Dendritic cell treated with granulocyte-macrophage colony-stimulating factor and Interleukin-4, amounts not matched to agents 40 ng/mL and 50 ng/mL, for 4 days (primary cell): ENCODE measurements at regions not wholly inside any gene's neighbourhood (a gene's known extent, or its start where the extent isn't known, plus 50 kb on each side); places are given as distances from the start of the nearest gene placed in this dataset.

Source experiments
- H3K27ac Mint-ChIP-seq: one replicate; pipeline ENCODE4 v1.8.0; 2022; ENCODE audit warnings: mild to moderate bottlenecking, mixed read lengths
- H3K27me3 Mint-ChIP-seq: one replicate; pipeline ENCODE4 v1.8.0; 2022; ENCODE audit warnings: mild to moderate bottlenecking, mixed read lengths
- H3K36me3 Mint-ChIP-seq: one replicate; pipeline ENCODE4 v1.8.0; 2022; ENCODE audit warnings: low read depth, mixed read lengths
- H3K4me1 Mint-ChIP-seq: one replicate; pipeline ENCODE4 v1.8.0; 2022; ENCODE audit warnings: low read depth, mixed read lengths
- H3K4me3 Mint-ChIP-seq: one replicate; pipeline ENCODE4 v1.8.0; 2022; ENCODE audit warnings: mild to moderate bottlenecking, moderate library complexity, mixed read lengths
- H3K9me3 Mint-ChIP-seq: one replicate; pipeline ENCODE4 v1.8.0; 2022; ENCODE audit warnings: mixed read lengths
- intact Hi-C: fragments of 100-400 bp; cut with micrococcal nuclease; formaldehyde crosslinking; loops from one replicate; pipeline ENCODE4 v1.15.0; 2022

DNA sequence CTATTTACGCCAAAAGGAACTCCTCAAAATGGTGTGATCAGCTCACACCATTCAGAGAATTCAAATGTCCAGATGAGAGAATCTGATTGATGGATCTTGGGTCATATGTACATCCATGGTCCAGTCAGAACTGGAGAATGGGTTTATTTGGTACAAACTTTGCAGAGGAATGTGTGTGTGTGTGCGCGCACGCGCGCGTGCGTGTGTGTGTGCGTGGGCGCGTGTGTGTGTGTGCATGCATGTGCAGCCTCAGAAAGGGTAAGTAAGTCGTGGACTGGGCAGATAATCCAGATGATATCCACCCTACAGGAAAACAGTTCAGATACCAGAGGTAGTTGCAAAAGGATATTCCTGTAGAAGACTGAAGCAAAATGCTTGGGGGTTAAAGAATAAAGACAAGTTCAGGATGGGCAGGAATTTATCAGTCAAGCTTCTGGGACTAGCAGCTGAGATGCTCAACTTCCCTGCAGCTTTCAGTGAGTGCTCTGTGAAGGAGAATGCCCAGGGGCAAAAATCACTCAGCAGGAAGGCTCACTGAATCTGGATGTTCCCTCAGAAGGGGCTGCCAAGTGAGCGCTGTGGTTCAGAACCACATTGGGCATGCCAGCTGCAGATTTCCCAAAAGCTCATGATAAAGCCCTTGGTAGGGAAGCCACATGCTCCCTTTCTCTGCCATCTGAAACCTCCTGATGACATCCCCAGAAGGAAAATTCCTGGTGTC is 440.5 kb upstream of the SGCD start:
- no peaks in the 10 kb centered on the region for H3K27me3 Mint-ChIP-seq
- intact Hi-C loops: no loop called here
- no peaks in the 10 kb centered on the region for H3K36me3 Mint-ChIP-seq
- no peak overlapping the region for H3K27ac Mint-ChIP-seq
- no peaks in the 10 kb centered on the region for H3K4me1 Mint-ChIP-seq
- no peak overlapping the region for H3K4me3 Mint-ChIP-seq
- H3K9me3 Mint-ChIP-seq: no peaks in the 10 kb centered on the region

DNA sequence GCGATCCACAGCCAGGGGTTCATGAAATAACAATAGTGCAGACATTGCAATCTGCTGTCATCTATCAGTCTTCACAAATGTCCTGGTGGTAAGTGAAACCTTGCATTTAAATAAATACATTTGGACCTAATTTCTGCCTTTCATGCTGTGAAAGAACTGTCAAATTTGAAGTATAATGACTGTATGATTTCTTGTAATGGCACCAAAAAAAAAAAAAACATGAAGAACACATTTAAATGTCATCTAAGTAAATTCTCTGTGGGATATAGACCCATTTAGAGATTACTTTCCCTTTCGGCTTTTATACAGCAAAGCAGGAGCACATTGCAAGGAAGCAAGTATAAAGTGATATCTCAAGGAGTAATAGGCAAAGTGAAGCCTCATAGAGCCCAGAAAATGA is 431.5 kb upstream of the SGCD start:
- Mint-ChIP-seq H3K4me1 (no peaks in the 10 kb centered on the region), H3K4me3 (no peak overlapping the region), H3K27ac (no peak overlapping the region), H3K27me3 (no peaks in the 10 kb centered on the region), H3K36me3 (no peaks in the 10 kb centered on the region), H3K9me3 (no peaks in the 10 kb centered on the region)
- intact Hi-C loops: no loop called here

DNA sequence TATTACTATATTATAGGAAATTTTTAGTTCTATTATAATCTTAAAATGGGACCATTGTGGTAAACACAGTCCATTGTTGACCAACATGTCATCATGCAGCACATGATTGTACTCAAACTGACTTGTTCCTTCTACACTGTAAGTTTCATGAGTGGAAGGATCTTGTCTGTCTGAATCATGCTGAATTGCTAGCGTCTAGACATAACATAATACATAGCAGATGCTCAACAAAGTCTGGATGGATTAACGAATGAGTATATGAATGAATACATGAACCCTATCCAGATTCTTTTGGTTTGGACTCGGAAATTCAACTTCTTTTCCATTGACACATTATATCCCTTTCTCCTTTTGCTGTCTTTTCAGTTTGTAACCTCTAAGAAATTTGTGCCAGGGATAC is 429.2 kb upstream of the SGCD start:
- H3K36me3 Mint-ChIP-seq: no peaks in the 10 kb centered on the region
- intact Hi-C loops: no loop called here
- H3K9me3 Mint-ChIP-seq: no peaks in the 10 kb centered on the region
- no peak overlapping the region for H3K4me3 Mint-ChIP-seq
- H3K27me3 Mint-ChIP-seq: no peaks in the 10 kb centered on the region
- H3K27ac Mint-ChIP-seq: no peak overlapping the region
- no peaks in the 10 kb centered on the region for H3K4me1 Mint-ChIP-seq

GRCh38 chr5:155898284-155898683 is 428.7 kb upstream of the SGCD start:
- no peak overlapping the region for H3K4me3 Mint-ChIP-seq
- intact Hi-C loops: no loop called here

GRCh38 chr5:155903791-155904190 is 423.2 kb upstream of the SGCD start:
- H3K4me3 Mint-ChIP-seq: no peak overlapping the region
- no peaks in the 10 kb centered on the region for H3K9me3 Mint-ChIP-seq
- H3K27me3 Mint-ChIP-seq: no peaks in the 10 kb centered on the region
- intact Hi-C loops: no loop called here
- no peaks in the 10 kb centered on the region for H3K4me1 Mint-ChIP-seq
- no peak overlapping the region for H3K27ac Mint-ChIP-seq
- H3K36me3 Mint-ChIP-seq: no peaks in the 10 kb centered on the region

More at GRCh38 chr5:155898284-155898683, 428.7 kb upstream of the SGCD start:
- no peaks in the 10 kb centered on the region for H3K4me1 Mint-ChIP-seq
- H3K9me3 Mint-ChIP-seq: no peaks in the 10 kb centered on the region
- H3K36me3 Mint-ChIP-seq: no peaks in the 10 kb centered on the region
- no peaks in the 10 kb centered on the region for H3K27me3 Mint-ChIP-seq
- no peak overlapping the region for H3K27ac Mint-ChIP-seq

GRCh38 chr5:155905364-155905763 is 421.6 kb upstream of the SGCD start:
- Mint-ChIP-seq H3K27me3 (no peaks in the 10 kb centered on the region), H3K36me3 (no peaks in the 10 kb centered on the region), H3K27ac (no peak overlapping the region), H3K9me3 (no peaks in the 10 kb centered on the region), H3K4me1 (no peaks in the 10 kb centered on the region), H3K4me3 (no peak overlapping the region)
- intact Hi-C loops: no loop called here

- Mint-ChIP-seq H3K36me3 (no peaks in the 10 kb centered on the region), H3K27ac (no peak overlapping the region), H3K27me3 (no peaks in the 10 kb centered on the region), H3K9me3 (no peaks in the 10 kb centered on the region), H3K4me1 (no peaks in the 10 kb centered on the region), H3K4me3 (no peak overlapping the region)
- intact Hi-C loops: no loop called here
Measured at GRCh38 chr5:155906046-155906445, 420.9 kb upstream of the SGCD start.

GRCh38 chr5:155908543-155908942 is 418.4 kb upstream of the SGCD start:
- Mint-ChIP-seq H3K36me3 (no peaks in the 10 kb centered on the region), H3K27me3 (no peaks in the 10 kb centered on the region), H3K27ac (no peak overlapping the region), H3K4me1 (no peaks in the 10 kb centered on the region), H3K9me3 (no peaks in the 10 kb centered on the region), H3K4me3 (no peak overlapping the region)
- intact Hi-C loops: no loop called here

DNA sequence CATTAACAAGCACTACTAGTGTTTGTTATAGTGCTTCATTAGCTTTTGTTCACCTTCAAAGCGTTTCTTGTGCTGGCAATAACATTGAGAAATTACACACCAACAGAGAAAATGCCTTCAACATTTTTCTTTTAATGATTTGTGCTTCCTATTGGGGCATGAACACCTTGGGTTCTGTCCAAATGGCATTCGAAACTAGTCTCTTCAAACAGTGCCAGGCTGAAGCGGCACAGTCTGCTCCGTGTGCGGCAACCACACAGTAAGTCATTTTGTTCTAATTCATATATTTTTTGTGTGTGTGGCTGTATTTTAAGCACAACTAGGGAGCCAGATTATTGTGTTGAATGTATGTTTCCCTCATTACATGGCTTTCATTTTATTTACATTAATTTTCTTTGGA is 414.7 kb upstream of the SGCD start:
- Mint-ChIP-seq H3K27ac (no peak overlapping the region), H3K4me3 (no peak overlapping the region), H3K27me3 (no peaks in the 10 kb centered on the region), H3K36me3 (no peaks in the 10 kb centered on the region), H3K4me1 (no peaks in the 10 kb centered on the region), H3K9me3 (no peaks in the 10 kb centered on the region)
- intact Hi-C loops: no loop called here

DNA sequence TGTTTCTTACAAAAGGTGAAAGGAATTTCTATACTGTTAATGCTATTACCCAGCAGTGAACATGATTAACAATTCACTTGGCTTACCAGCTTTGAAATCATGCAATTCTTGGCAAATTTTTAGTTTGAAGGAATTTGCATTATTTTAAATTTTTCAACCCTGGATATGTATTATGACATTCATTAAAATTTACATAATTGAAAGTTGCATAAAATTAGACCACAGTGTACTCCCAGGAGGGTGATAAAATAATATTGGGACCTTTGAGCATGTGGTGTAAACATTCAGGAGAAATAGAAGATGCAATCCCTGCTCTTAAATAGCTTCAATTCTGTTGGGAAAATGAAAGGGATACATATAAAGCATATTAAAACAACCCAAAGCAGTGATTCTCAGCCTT is 412.2 kb upstream of the SGCD start:
- H3K36me3 Mint-ChIP-seq: no peaks in the 10 kb centered on the region
- intact Hi-C loops: no loop called here
- H3K4me1 Mint-ChIP-seq: no peaks in the 10 kb centered on the region
- H3K9me3 Mint-ChIP-seq: no peaks in the 10 kb centered on the region
- no peak overlapping the region for H3K27ac Mint-ChIP-seq
- no peak overlapping the region for H3K4me3 Mint-ChIP-seq
- no peaks in the 10 kb centered on the region for H3K27me3 Mint-ChIP-seq

GRCh38 chr5:155915601-155916000 is 411.4 kb upstream of the SGCD start:
- Mint-ChIP-seq H3K27ac (no peak overlapping the region), H3K27me3 (no peaks in the 10 kb centered on the region), H3K9me3 (no peaks in the 10 kb centered on the region), H3K36me3 (no peaks in the 10 kb centered on the region), H3K4me1 (no peaks in the 10 kb centered on the region), H3K4me3 (no peak overlapping the region)
- intact Hi-C loops: no loop called here

GRCh38 chr5:155919126-155919525 is 407.8 kb upstream of the SGCD start:
- intact Hi-C loops: no loop called here
- Mint-ChIP-seq H3K27ac (no peak overlapping the region), H3K27me3 (no peaks in the 10 kb centered on the region), H3K4me3 (no peak overlapping the region), H3K9me3 (no peaks in the 10 kb centered on the region), H3K4me1 (no peaks in the 10 kb centered on the region), H3K36me3 (no peaks in the 10 kb centered on the region)

GRCh38 chr5:155919725-155920124 is 407.2 kb upstream of the SGCD start:
- H3K4me3 Mint-ChIP-seq: no peak overlapping the region
- intact Hi-C loops: no loop called here
- H3K27ac Mint-ChIP-seq: no peak overlapping the region
- no peaks in the 10 kb centered on the region for H3K27me3 Mint-ChIP-seq
- no peaks in the 10 kb centered on the region for H3K9me3 Mint-ChIP-seq
- no peaks in the 10 kb centered on the region for H3K36me3 Mint-ChIP-seq
- H3K4me1 Mint-ChIP-seq: no peaks in the 10 kb centered on the region

DNA sequence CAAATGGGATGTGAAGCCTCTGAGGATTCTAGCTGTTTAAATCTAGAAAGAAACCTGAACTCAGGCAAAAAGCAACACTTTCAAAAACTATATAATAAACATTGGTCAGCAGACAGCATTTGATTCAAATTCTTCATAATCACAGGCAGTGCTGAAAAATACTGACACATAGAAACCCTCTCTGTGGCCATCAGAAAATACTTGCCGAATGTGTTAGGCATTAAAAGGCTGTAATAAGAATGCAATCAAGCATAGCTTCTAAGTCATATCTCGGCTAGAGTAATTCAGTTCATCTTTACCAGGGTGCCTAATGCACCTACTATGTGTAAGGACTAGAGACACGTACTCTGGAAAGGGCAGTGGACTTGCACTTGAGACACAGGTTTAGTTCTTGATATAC is 405.3 kb upstream of the SGCD start:
- Mint-ChIP-seq H3K4me3 (no peak overlapping the region), H3K9me3 (no peaks in the 10 kb centered on the region), H3K27me3 (no peaks in the 10 kb centered on the region), H3K4me1 (no peaks in the 10 kb centered on the region), H3K27ac (no peak overlapping the region), H3K36me3 (no peaks in the 10 kb centered on the region)
- intact Hi-C loops: no loop called here

- no peak overlapping the region for H3K4me3 Mint-ChIP-seq
- no peak overlapping the region for H3K27ac Mint-ChIP-seq
- H3K27me3 Mint-ChIP-seq: no peaks in the 10 kb centered on the region
- no peaks in the 10 kb centered on the region for H3K36me3 Mint-ChIP-seq
- intact Hi-C loops: no loop called here
- H3K9me3 Mint-ChIP-seq: no peaks in the 10 kb centered on the region
- H3K4me1 Mint-ChIP-seq: no peaks in the 10 kb centered on the region
Measured at GRCh38 chr5:155923784-155924183, 403.2 kb upstream of the SGCD start.
